ENCODE measurements at regions not wholly inside any gene's neighbourhood (a gene's known extent, or its start where the extent isn't known, plus 50 kb on each side); places are given as distances from the start of the nearest gene placed in this dataset.

GRCh38 chr22:47801541-47802245 is 1039.2 kb downstream of the TBC1D22A start:
- Histone ChIP-seq H3K27ac (ENCODE audit: low read length) (no peak overlapping the region), H3K4me3 (ENCODE audit: low read length) (no peak overlapping the region), H3K9ac (ENCODE audit: low read depth, low read length) (no peak overlapping the region), H3K4me1 (ENCODE audit: insufficient read depth, low read length) (no peaks in the 10 kb centered on the region), H3K27me3 (ENCODE audit: insufficient read depth, low read length) (no peaks in the 10 kb centered on the region), H3K9me3 (ENCODE audit: insufficient read depth, low read depth, low read length) (no peaks in the 10 kb centered on the region), H3K36me3 (ENCODE audit: insufficient read depth, low read depth, low read length) (no peaks in the 10 kb centered on the region)

- Histone ChIP-seq H3K27ac (ENCODE audit: low read length) (no peak overlapping the region), H3K36me3 (ENCODE audit: insufficient read depth, low read depth, low read length) (no peaks in the 10 kb centered on the region), H3K9ac (ENCODE audit: low read depth, low read length) (no peak overlapping the region), H3K27me3 (ENCODE audit: insufficient read depth, low read length) (no peaks in the 10 kb centered on the region), H3K9me3 (ENCODE audit: insufficient read depth, low read depth, low read length) (no peaks in the 10 kb centered on the region), H3K4me1 (ENCODE audit: insufficient read depth, low read length) (no peaks in the 10 kb centered on the region), H3K4me3 (ENCODE audit: low read length) (no peak overlapping the region)
Observed at GRCh38 chr22:47798229-47798628, 1035.8 kb downstream of the TBC1D22A start.

GRCh38 chr22:47797342-47797945 is 1035.0 kb downstream of the TBC1D22A start:
- Histone ChIP-seq H3K36me3 (ENCODE audit: insufficient read depth, low read depth, low read length) (no peaks in the 10 kb centered on the region), H3K27me3 (ENCODE audit: insufficient read depth, low read length) (no peaks in the 10 kb centered on the region), H3K9me3 (ENCODE audit: insufficient read depth, low read depth, low read length) (no peaks in the 10 kb centered on the region), H3K4me1 (ENCODE audit: insufficient read depth, low read length) (no peaks in the 10 kb centered on the region), H3K4me3 (ENCODE audit: low read length) (no peak overlapping the region), H3K9ac (ENCODE audit: low read depth, low read length) (no peak overlapping the region), H3K27ac (ENCODE audit: low read length) (no peak overlapping the region)

GRCh38 chr22:47796128-47796908 is 1033.9 kb downstream of the TBC1D22A start:
- Histone ChIP-seq H3K4me3 (ENCODE audit: low read length) (no peak overlapping the region), H3K9ac (ENCODE audit: low read depth, low read length) (no peak overlapping the region), H3K36me3 (ENCODE audit: insufficient read depth, low read depth, low read length) (no peaks in the 10 kb centered on the region), H3K9me3 (ENCODE audit: insufficient read depth, low read depth, low read length) (no peaks in the 10 kb centered on the region), H3K27me3 (ENCODE audit: insufficient read depth, low read length) (no peaks in the 10 kb centered on the region), H3K4me1 (ENCODE audit: insufficient read depth, low read length) (no peaks in the 10 kb centered on the region), H3K27ac (ENCODE audit: low read length) (no peak overlapping the region)

GRCh38 chr22:47795477-47796127 is 1033.2 kb downstream of the TBC1D22A start:
- no peaks in the 10 kb centered on the region for H3K4me1 ChIP-seq (ENCODE audit: insufficient read depth, low read length)
- no peak overlapping the region for H3K4me3 ChIP-seq (ENCODE audit: low read length)
- H3K27ac ChIP-seq (ENCODE audit: low read length), result no peak overlapping the region
- no peaks in the 10 kb centered on the region for H3K9me3 ChIP-seq (ENCODE audit: insufficient read depth, low read depth, low read length)
- no peaks in the 10 kb centered on the region for H3K27me3 ChIP-seq (ENCODE audit: insufficient read depth, low read length)
- H3K9ac ChIP-seq (ENCODE audit: low read depth, low read length), result no peak overlapping the region
- no peaks in the 10 kb centered on the region for H3K36me3 ChIP-seq (ENCODE audit: insufficient read depth, low read depth, low read length)

GRCh38 chr22:47794851-47795250 is 1032.4 kb downstream of the TBC1D22A start:
- Histone ChIP-seq H3K9ac (ENCODE audit: low read depth, low read length) (no peak overlapping the region), H3K27ac (ENCODE audit: low read length) (no peak overlapping the region), H3K4me1 (ENCODE audit: insufficient read depth, low read length) (no peaks in the 10 kb centered on the region), H3K27me3 (ENCODE audit: insufficient read depth, low read length) (no peaks in the 10 kb centered on the region), H3K4me3 (ENCODE audit: low read length) (no peak overlapping the region), H3K36me3 (ENCODE audit: insufficient read depth, low read depth, low read length) (no peaks in the 10 kb centered on the region), H3K9me3 (ENCODE audit: insufficient read depth, low read depth, low read length) (no peaks in the 10 kb centered on the region)

- H3K27me3 ChIP-seq (ENCODE audit: insufficient read depth, low read length), result no peaks in the 10 kb centered on the region
- H3K4me3 ChIP-seq (ENCODE audit: low read length), result no peak overlapping the region
- H3K27ac ChIP-seq (ENCODE audit: low read length), result no peak overlapping the region
- no peaks in the 10 kb centered on the region for H3K36me3 ChIP-seq (ENCODE audit: insufficient read depth, low read depth, low read length)
- H3K4me1 ChIP-seq (ENCODE audit: insufficient read depth, low read length), result no peaks in the 10 kb centered on the region; the same call in 1 of the 2 replicates
- no peaks in the 10 kb centered on the region for H3K9me3 ChIP-seq (ENCODE audit: insufficient read depth, low read depth, low read length)
- H3K9ac ChIP-seq (ENCODE audit: low read depth, low read length), result no peak overlapping the region
Observed at GRCh38 chr22:47793304-47794101, 1031.1 kb downstream of the TBC1D22A start.

- Histone ChIP-seq H3K4me1 (ENCODE audit: insufficient read depth, low read length) (no peaks in the 10 kb centered on the region; the same call in 1 of the 2 replicates), H3K9ac (ENCODE audit: low read depth, low read length) (no peak overlapping the region), H3K9me3 (ENCODE audit: insufficient read depth, low read depth, low read length) (peaks cover 4% of the 10 kb centered on the region; the same call in 1 of the 2 replicates)
Observed at GRCh38 chr22:47789171-47789570, 1026.7 kb downstream of the TBC1D22A start.

GRCh38 chr22:47788461-47788860 is 1026.0 kb downstream of the TBC1D22A start:
- Histone ChIP-seq H3K4me1 (ENCODE audit: insufficient read depth, low read length) (no peaks in the 10 kb centered on the region; the same call in 1 of the 2 replicates), H3K4me3 (ENCODE audit: low read length) (no peak overlapping the region), H3K9me3 (ENCODE audit: insufficient read depth, low read depth, low read length) (peaks cover 4% of the 10 kb centered on the region; the same call in 1 of the 2 replicates), H3K27ac (ENCODE audit: low read length) (no peak overlapping the region), H3K27me3 (ENCODE audit: insufficient read depth, low read length) (no peaks in the 10 kb centered on the region), H3K9ac (ENCODE audit: low read depth, low read length) (no peak overlapping the region), H3K36me3 (ENCODE audit: insufficient read depth, low read depth, low read length) (no peaks in the 10 kb centered on the region)

More at GRCh38 chr22:47789171-47789570, 1026.7 kb downstream of the TBC1D22A start:
- no peak overlapping the region for H3K27ac ChIP-seq (ENCODE audit: low read length)
- no peak overlapping the region for H3K4me3 ChIP-seq (ENCODE audit: low read length)
- no peaks in the 10 kb centered on the region for H3K27me3 ChIP-seq (ENCODE audit: insufficient read depth, low read length)
- no peaks in the 10 kb centered on the region for H3K36me3 ChIP-seq (ENCODE audit: insufficient read depth, low read depth, low read length)

GRCh38 chr22:47787501-47788227 is 1025.2 kb downstream of the TBC1D22A start:
- Histone ChIP-seq H3K9ac (ENCODE audit: low read depth, low read length) (no peak overlapping the region), H3K4me1 (ENCODE audit: insufficient read depth, low read length) (no peaks in the 10 kb centered on the region; the same call in 1 of the 2 replicates), H3K36me3 (ENCODE audit: insufficient read depth, low read depth, low read length) (no peaks in the 10 kb centered on the region), H3K9me3 (ENCODE audit: insufficient read depth, low read depth, low read length) (peaks cover 4% of the 10 kb centered on the region; the same call in 1 of the 2 replicates), H3K27me3 (ENCODE audit: insufficient read depth, low read length) (no peaks in the 10 kb centered on the region), H3K27ac (ENCODE audit: low read length) (no peak overlapping the region), H3K4me3 (ENCODE audit: low read length) (no peak overlapping the region)

Data from iPS-20b (cell line).